ENCODE measurements at regions not wholly inside any gene's neighbourhood (a gene's known extent, or its start where the extent isn't known, plus 50 kb on each side); places are given as distances from the start of the nearest gene placed in this dataset.

DNA sequence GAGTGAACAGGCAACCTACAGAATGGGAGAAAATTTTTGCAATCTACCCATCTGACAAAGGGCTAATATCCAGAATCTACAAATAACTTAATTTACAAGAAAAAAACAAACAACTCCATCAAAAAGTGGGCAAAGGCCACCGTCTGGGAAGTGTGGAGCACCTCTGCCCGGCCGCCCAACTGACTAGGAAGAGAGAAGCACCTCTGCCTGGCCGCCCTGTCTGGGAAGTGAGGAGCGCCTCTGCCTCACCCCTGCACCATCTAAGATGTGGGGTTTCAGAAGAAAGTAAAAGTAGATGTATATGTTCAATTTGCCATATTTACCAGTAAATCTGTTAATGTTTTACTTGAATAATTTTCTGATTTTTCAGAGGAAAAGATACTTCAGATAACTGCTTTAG, 108.1 kb upstream of the TMEM161B start:
- CTCF ChIA-PET, result no interaction called here
- no TSS peak for BruUV-seq (replicated peaks)
- intact Hi-C loops (cut with micrococcal nuclease; ENCODE audit: unreplicated experiment), result no loop called here
- Mint-ChIP-seq H3K27me3 (ENCODE audit: unreplicated experiment) (no peaks in the 10 kb centered on the region), H3K4me1 (ENCODE audit: low read depth, unreplicated experiment) (peaks cover 12% of the 10 kb centered on the region), H3K27ac (ENCODE audit: unreplicated experiment) (no peak overlapping the region), H3K36me3 (ENCODE audit: insufficient read depth, unreplicated experiment) (no peaks in the 10 kb centered on the region), H3K9me3 (ENCODE audit: low read depth, unreplicated experiment) (no peaks in the 10 kb centered on the region), H3K4me3 (ENCODE audit: low read depth, unreplicated experiment) (no peak overlapping the region)
- DNase-seq, result no peak
- TF ChIP-seq, protein P1, sequence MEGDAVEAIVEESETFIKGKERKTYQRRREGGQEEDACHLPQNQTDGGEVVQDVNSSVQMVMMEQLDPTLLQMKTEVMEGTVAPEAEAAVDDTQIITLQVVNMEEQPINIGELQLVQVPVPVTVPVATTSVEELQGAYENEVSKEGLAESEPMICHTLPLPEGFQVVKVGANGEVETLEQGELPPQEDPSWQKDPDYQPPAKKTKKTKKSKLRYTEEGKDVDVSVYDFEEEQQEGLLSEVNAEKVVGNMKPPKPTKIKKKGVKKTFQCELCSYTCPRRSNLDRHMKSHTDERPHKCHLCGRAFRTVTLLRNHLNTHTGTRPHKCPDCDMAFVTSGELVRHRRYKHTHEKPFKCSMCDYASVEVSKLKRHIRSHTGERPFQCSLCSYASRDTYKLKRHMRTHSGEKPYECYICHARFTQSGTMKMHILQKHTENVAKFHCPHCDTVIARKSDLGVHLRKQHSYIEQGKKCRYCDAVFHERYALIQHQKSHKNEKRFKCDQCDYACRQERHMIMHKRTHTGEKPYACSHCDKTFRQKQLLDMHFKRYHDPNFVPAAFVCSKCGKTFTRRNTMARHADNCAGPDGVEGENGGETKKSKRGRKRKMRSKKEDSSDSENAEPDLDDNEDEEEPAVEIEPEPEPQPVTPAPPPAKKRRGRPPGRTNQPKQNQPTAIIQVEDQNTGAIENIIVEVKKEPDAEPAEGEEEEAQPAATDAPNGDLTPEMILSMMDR (IDR thresholded peaks at IDR 0.05; ENCODE audit: unreplicated experiment), result no peak

DNA sequence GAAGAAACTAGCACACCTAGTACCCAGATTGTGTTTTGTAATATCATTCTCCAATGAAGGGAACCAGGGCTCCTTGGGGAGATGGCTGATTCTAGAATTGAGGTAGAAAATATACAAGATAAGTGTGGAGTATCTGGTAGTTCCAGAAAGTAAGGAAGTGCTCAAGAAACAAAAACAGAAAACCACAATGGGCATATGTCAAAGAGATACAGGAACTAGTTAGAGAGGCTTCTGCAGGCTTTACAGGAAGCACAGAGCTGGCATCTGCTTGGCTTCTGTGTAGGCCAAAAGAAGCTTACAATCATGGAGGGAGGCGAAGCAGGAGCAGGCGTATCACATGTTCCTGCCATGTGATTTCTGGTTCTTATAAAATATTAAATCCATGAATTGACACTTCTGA, 105.7 kb upstream of the TMEM161B start:
- no peak overlapping the region for H3K4me3 Mint-ChIP-seq (ENCODE audit: low read depth, unreplicated experiment)
- TF ChIP-seq, protein P1 (IDR thresholded peaks at IDR 0.05; ENCODE audit: unreplicated experiment), result no peak
- no peaks in the 10 kb centered on the region for H3K9me3 Mint-ChIP-seq (ENCODE audit: low read depth, unreplicated experiment)
- peaks cover 12% of the 10 kb centered on the region for H3K4me1 Mint-ChIP-seq (ENCODE audit: low read depth, unreplicated experiment)
- CTCF ChIA-PET, result no interaction called here
- BruUV-seq (replicated peaks), result no TSS peak
- H3K27ac Mint-ChIP-seq (ENCODE audit: unreplicated experiment), result no peak overlapping the region
- no peaks in the 10 kb centered on the region for H3K27me3 Mint-ChIP-seq (ENCODE audit: unreplicated experiment)
- no peaks in the 10 kb centered on the region for H3K36me3 Mint-ChIP-seq (ENCODE audit: insufficient read depth, unreplicated experiment)
- DNase-seq, result no peak
- intact Hi-C loops (cut with micrococcal nuclease; ENCODE audit: unreplicated experiment), result no loop called here

DNA sequence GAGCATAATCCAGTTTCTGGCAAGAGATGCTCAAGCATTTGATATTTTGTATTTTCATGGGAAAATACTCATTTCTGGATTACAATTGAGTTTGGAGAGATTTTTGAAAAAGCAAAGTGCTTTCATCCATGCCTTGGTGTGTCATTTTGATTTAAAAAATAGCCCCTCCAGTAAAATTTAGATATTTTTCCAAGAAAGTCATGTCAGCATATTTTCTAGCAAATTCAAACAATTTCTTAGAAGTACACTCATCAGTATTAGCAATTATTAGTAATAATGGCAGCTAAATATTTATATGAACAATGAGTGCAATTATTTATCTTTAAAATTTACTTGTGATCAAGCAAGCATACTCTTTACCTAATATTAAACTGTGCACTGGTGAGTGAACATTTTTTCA, 102.2 kb upstream of the TMEM161B start:
- intact Hi-C loops (cut with micrococcal nuclease; ENCODE audit: unreplicated experiment), result no loop called here

DNA sequence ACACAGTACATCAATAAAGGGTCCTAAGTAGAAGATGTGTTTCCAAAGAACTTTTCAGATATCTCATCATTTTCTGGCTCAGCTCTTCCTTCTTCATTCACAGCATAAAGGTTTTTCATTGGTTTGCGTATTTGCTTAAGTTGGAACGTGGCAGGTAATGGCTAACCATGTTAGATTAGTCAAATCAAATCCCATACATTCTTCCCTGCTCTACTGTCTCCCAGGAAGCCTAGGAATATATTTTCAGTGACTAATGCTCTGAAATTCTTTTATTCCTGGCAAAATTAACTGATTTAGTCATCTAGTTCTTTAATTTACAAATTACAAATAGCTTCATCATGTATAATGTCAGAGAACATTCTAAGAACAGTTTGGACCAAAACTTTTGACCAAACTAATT, 99.6 kb upstream of the TMEM161B start:
- intact Hi-C loops (cut with micrococcal nuclease; ENCODE audit: unreplicated experiment), result no loop called here

More for the DNA sequence above, 102.2 kb upstream of the TMEM161B start:
- no TSS peak for BruUV-seq (replicated peaks)
- no peak overlapping the region for H3K27ac Mint-ChIP-seq (ENCODE audit: unreplicated experiment)
- H3K9me3 Mint-ChIP-seq (ENCODE audit: low read depth, unreplicated experiment), result peaks cover 2% of the 10 kb centered on the region
- DNase-seq, result no peak
- no peak overlapping the region for H3K4me3 Mint-ChIP-seq (ENCODE audit: low read depth, unreplicated experiment)
- TF ChIP-seq, protein P1 (IDR thresholded peaks at IDR 0.05; ENCODE audit: unreplicated experiment), result no peak
- H3K4me1 Mint-ChIP-seq (ENCODE audit: low read depth, unreplicated experiment), result no peaks in the 10 kb centered on the region
- CTCF ChIA-PET, result no interaction called here
- H3K36me3 Mint-ChIP-seq (ENCODE audit: insufficient read depth, unreplicated experiment), result no peaks in the 10 kb centered on the region
- no peaks in the 10 kb centered on the region for H3K27me3 Mint-ChIP-seq (ENCODE audit: unreplicated experiment)

More for the DNA sequence above, 99.6 kb upstream of the TMEM161B start:
- no TSS peak for BruUV-seq (replicated peaks)
- CTCF ChIA-PET, result no interaction called here
- no peaks in the 10 kb centered on the region for H3K36me3 Mint-ChIP-seq (ENCODE audit: insufficient read depth, unreplicated experiment)
- no peak overlapping the region for H3K27ac Mint-ChIP-seq (ENCODE audit: unreplicated experiment)
- no peak for DNase-seq
- H3K9me3 Mint-ChIP-seq (ENCODE audit: low read depth, unreplicated experiment), result peaks cover 2% of the 10 kb centered on the region
- TF ChIP-seq, protein P1 (IDR thresholded peaks at IDR 0.05; ENCODE audit: unreplicated experiment), result no peak
- no peak overlapping the region for H3K4me3 Mint-ChIP-seq (ENCODE audit: low read depth, unreplicated experiment)
- no peaks in the 10 kb centered on the region for H3K27me3 Mint-ChIP-seq (ENCODE audit: unreplicated experiment)
- no peaks in the 10 kb centered on the region for H3K4me1 Mint-ChIP-seq (ENCODE audit: low read depth, unreplicated experiment)
